IMR-90 (cell line): ENCODE measurements at regions not wholly inside any gene's neighbourhood (a gene's known extent, or its start where the extent isn't known, plus 50 kb on each side); places are given as distances from the start of the nearest gene placed in this dataset.

Source experiments
- ATAC-seq: fragments of 200-7000 bp; cut with Tn5 transposase; 2 replicates; pipeline ENCODE4 v1.9.1; 2020; ENCODE audit warnings: low read depth, mild to moderate bottlenecking, moderate library complexity
- BruUV-seq: library from RNA; stranded (reverse); fragments of 400-500 nt; replicated peaks from 2 replicates; lab custom pipeline; 2021; lab: Mats Ljungman, UMichigan
- CTCF ChIA-PET: fragments of 300-600 bp; formaldehyde crosslinking; extraction: SDS; loops from one replicate; lab custom pipeline; 2021; ENCODE audit warnings: antibody characterized with exemption; lab: Yijun Ruan, JAX
- POLR2A ChIA-PET: fragments of 300-600 bp; sonication (Branson Sonifier 250); formaldehyde crosslinking; loops from one replicate; lab custom pipeline; 2022; ENCODE audit warnings: antibody characterized with exemption; ENCODE audit not compliant: unreplicated experiment; lab: Charles Lee
- DNase-seq: peaks from one replicate; pipeline ENCODE4 v3.0.0; 2013
- H2AFZ ChIP-seq: replicated peaks from 2 replicates; pipeline ENCODE3; 2013; ENCODE audit warnings: low read length, mild to moderate bottlenecking; ENCODE audit not compliant: poor library complexity
- H2AK5ac ChIP-seq: 2 replicates; pipeline ENCODE4 v1.6.1; 2013; ENCODE audit warnings: low read depth, low read length, inconsistent platforms
- H2AK9ac ChIP-seq: replicated peaks from 2 replicates; pipeline ENCODE3; 2013; ENCODE audit warnings: mild to moderate bottlenecking, low read depth, low read length, moderate library complexity; ENCODE audit not compliant: poor library complexity
- H2BK120ac ChIP-seq: 2 replicates; pipeline ENCODE4 v1.6.1; 2013; ENCODE audit warnings: low read depth, low read length, inconsistent platforms
- H2BK15ac ChIP-seq: 3 replicates; pipeline ENCODE4 v1.6.1; 2013; ENCODE audit warnings: low read depth, low read length, inconsistent platforms
- H2BK20ac ChIP-seq: 2 replicates; pipeline ENCODE4 v1.6.1; 2013; ENCODE audit warnings: low read depth, mild to moderate bottlenecking, inconsistent platforms, low read length, moderate library complexity
- H2BK5ac ChIP-seq: 2 replicates; pipeline ENCODE4 v1.6.1; 2013; ENCODE audit warnings: mild to moderate bottlenecking, low read depth, low read length, inconsistent platforms; ENCODE audit not compliant: poor library complexity, severe bottlenecking
- H3K14ac ChIP-seq: replicated peaks from 2 replicates; pipeline ENCODE4 v1.6.1; 2013; ENCODE audit warnings: low read depth, low read length, inconsistent platforms
- H3K18ac ChIP-seq: 2 replicates; pipeline ENCODE4 v1.6.1; 2013; ENCODE audit warnings: low read depth, low read length, control low read depth
- H3K23ac ChIP-seq: 2 replicates; pipeline ENCODE4 v1.6.1; 2013; ENCODE audit warnings: low read depth, low read length, inconsistent platforms
- H3K27ac ChIP-seq: 2 replicates; pipeline ENCODE4 v1.5.1; 2013; ENCODE audit warnings: mild to moderate bottlenecking, control low read depth, low read length; ENCODE audit not compliant: insufficient read depth
- H3K27me3 ChIP-seq: 2 replicates; pipeline ENCODE4 v1.6.1; 2013; ENCODE audit warnings: low read length; ENCODE audit not compliant: control insufficient read depth, insufficient read depth
- H3K36me3 ChIP-seq: 2 replicates; pipeline ENCODE4 v1.6.1; 2013; ENCODE audit warnings: low read length, mixed read lengths; ENCODE audit not compliant: control insufficient read depth, insufficient read depth
- H3K4ac ChIP-seq: 2 replicates; pipeline ENCODE4 v1.6.1; 2013; ENCODE audit warnings: low read depth, low read length, inconsistent platforms
- H3K4me1 ChIP-seq: 2 replicates; pipeline ENCODE4 v1.6.1; 2013; ENCODE audit warnings: low read length, mixed read lengths; ENCODE audit not compliant: control insufficient read depth, insufficient read depth
- H3K4me2 ChIP-seq: 2 replicates; pipeline ENCODE4 v1.6.1; 2013; ENCODE audit warnings: low read depth, mild to moderate bottlenecking, control low read depth, low read length, moderate library complexity
- H3K4me3 ChIP-seq: 2 replicates; pipeline ENCODE4 v1.5.1; 2013; ENCODE audit warnings: low read depth, mild to moderate bottlenecking, control low read depth, low read length, moderate library complexity; ENCODE audit not compliant: insufficient read depth
- H3K56ac ChIP-seq: 2 replicates; pipeline ENCODE4 v1.6.1; 2013; ENCODE audit warnings: low read length, inconsistent platforms; ENCODE audit not compliant: insufficient read depth; ENCODE audit errors: extremely low read depth
- H3K79me1 ChIP-seq, 2 experiments: 2 replicates each; pipeline ENCODE4 v1.6.1; 2013; ENCODE audit warnings: low read length in 2 of 2, inconsistent platforms in 1 of 2, low read depth in 1 of 2
- H3K9ac ChIP-seq: 2 replicates; pipeline ENCODE4 v1.6.1; 2013; ENCODE audit warnings: low read depth, low read length, control low read depth
- H3K9me1 ChIP-seq: 2 replicates; pipeline ENCODE4 v1.6.1; 2013; ENCODE audit warnings: low read length, inconsistent platforms; ENCODE audit not compliant: insufficient read depth
- H3K9me3 ChIP-seq: 2 replicates; pipeline ENCODE4 v1.6.1; 2013; ENCODE audit warnings: low read length; ENCODE audit not compliant: control insufficient read depth, insufficient read depth
- H4K20me1 ChIP-seq: 2 replicates; pipeline ENCODE4 v1.6.1; 2013; ENCODE audit warnings: low read length, inconsistent platforms; ENCODE audit not compliant: insufficient read depth
- H4K5ac ChIP-seq: 2 replicates; pipeline ENCODE4 v1.6.1; 2013; ENCODE audit warnings: mild to moderate bottlenecking, low read depth, low read length, control low read depth
- H4K8ac ChIP-seq, 2 experiments: 2 replicates each; pipeline ENCODE4 v1.6.1; 2013; ENCODE audit warnings: low read depth in 2 of 2, low read length in 2 of 2, control low read depth in 1 of 2, inconsistent platforms in 1 of 2
- H4K91ac ChIP-seq: 2 replicates; pipeline ENCODE4 v1.6.1; 2013; ENCODE audit warnings: low read depth, low read length, inconsistent platforms; ENCODE audit not compliant: insufficient read depth
- BHLHE40 ChIP-seq: fragments of 150-350 bp; IDR thresholded peaks from 2 replicates; pipeline ENCODE4 v1.6.1; 2016; ENCODE audit warnings: mild to moderate bottlenecking, low read depth, low read length
- FOS ChIP-seq: fragments of 150-350 bp; IDR thresholded peaks from 2 replicates; pipeline ENCODE4 v1.6.1; 2016; ENCODE audit warnings: low read depth, low read length
- MAFK ChIP-seq: IDR thresholded peaks from 2 replicates; pipeline ENCODE4 v1.6.1; 2012; ENCODE audit warnings: low read depth, low read length, improper control_type of control experiment
- POLR2A ChIP-seq: IDR thresholded peaks from 2 replicates; pipeline ENCODE4 v1.6.1; 2012; ENCODE audit warnings: mild to moderate bottlenecking, low read depth, low read length
- RFX5 ChIP-seq: IDR thresholded peaks from 2 replicates; pipeline ENCODE4 v1.8.0; 2012; ENCODE audit warnings: low read depth, mild to moderate bottlenecking, low read length, moderate library complexity
- SMC3 ChIP-seq: fragments of 150-350 bp; IDR thresholded peaks from 2 replicates; pipeline ENCODE4 v1.6.1; 2016; ENCODE audit warnings: low read depth, mild to moderate bottlenecking, antibody characterized with exemption, low read length, moderate library complexity
- dilution Hi-C: fragments of 300-500 bp; cut with HindIII; formaldehyde crosslinking; loops from one replicate; pipeline ENCODE4 v1.14.3; 2018; ENCODE audit warnings: low sequenced_read_pairs; ENCODE audit not compliant: unreplicated experiment
- in situ Hi-C: fragments of 300-500 bp; cut with MboI; formaldehyde crosslinking; loops from 3 replicates; pipeline ENCODE4 v1.14.3; 2019; ENCODE audit warnings: low sequenced_read_pairs, inconsistent platforms, mixed read lengths
- intact Hi-C: fragments of 100-400 bp; cut with micrococcal nuclease; formaldehyde crosslinking; loops from 2 replicates; pipeline ENCODE4 v1.10.0; 2022

GRCh38 chr18:29062921-29063320, 886.0 kb upstream of the CDH2 start:
- no peak for DNase-seq

More at GRCh38 chr18:29062921-29063320, 886.0 kb upstream of the CDH2 start:
- no peak for TF ChIP-seq MAFK
- no peak for TF ChIP-seq SMC3
- TF ChIP-seq RFX5 = no peak
- no peak for TF ChIP-seq FOS
- no peak for TF ChIP-seq BHLHE40
- no peak for TF ChIP-seq POLR2A
- Histone ChIP-seq H3K27me3 (no peaks in the 10 kb centered on the region), H3K14ac (no peak overlapping the region), H2AFZ (no peak overlapping the region), H3K9ac (no peak overlapping the region), H2BK20ac (no peak overlapping the region), H2BK15ac (no peak overlapping the region), H3K18ac (no peak overlapping the region), H3K4me2 (no peak overlapping the region), H3K4me3 (no peak overlapping the region), H4K8ac (no peak overlapping the region; a peak in 1 of 4 replicates), H3K4ac (no peak overlapping the region), H3K56ac (no peak overlapping the region), H2BK120ac (no peak overlapping the region), H3K36me3 (no peaks in the 10 kb centered on the region), H4K5ac (no peak overlapping the region), H3K9me3 (no peaks in the 10 kb centered on the region), H3K4me1 (no peaks in the 10 kb centered on the region; the same call in 1 of the 2 replicates), H4K91ac (no peak overlapping the region), H2AK9ac (no peak overlapping the region), H3K9me1 (no peaks in the 10 kb centered on the region), H4K20me1 (no peaks in the 10 kb centered on the region), H3K79me1 (no peaks in the 10 kb centered on the region), H2BK5ac (no peak overlapping the region), H3K23ac (no peak overlapping the region), H3K27ac (no peak overlapping the region), H2AK5ac (no peak overlapping the region)
- POLR2A ChIA-PET = no interaction called here
- intact Hi-C loops = no loop called here
- CTCF ChIA-PET = no interaction called here
- peak; percentile 42; the same call in 1 of the 2 replicates for ATAC-seq
- dilution Hi-C loops = no loop called here
- BruUV-seq = no TSS peak
- in situ Hi-C loops = no loop called here
